ENCODE measurements at regions not wholly inside any gene's neighbourhood (a gene's known extent, or its start where the extent isn't known, plus 50 kb on each side); places are given as distances from the start of the nearest gene placed in this dataset.
"Not testable (repeated sequence)": the region's sequence is repeated elsewhere in the genome, so short reads cannot be mapped to it uniquely, and the experiment has no call there.

DNA sequence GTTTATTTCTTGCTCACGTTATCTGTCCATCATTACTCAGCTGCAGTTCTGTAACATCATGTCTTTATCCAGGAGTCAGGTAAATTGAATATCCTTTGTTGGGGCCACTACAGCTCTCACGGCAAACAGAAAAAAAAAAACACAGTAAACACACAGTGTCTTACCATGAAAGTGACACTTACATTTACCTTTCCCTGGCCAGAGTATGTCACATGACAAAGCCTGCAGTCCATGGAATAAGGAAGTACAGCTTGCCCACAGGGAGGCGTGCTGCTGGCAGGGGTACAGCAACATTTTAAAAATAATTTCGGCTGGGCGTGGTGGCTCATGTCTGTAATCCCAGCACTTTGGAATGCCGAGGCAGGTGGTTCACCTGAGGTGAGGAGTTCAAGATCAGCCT, 85.7 kb upstream of the HS3ST4 start:
- Histone ChIP-seq H3K27ac (ENCODE audit: low read length) (no peak overlapping the region), H3K4me3 (ENCODE audit: low read length) (no peak overlapping the region), H3K36me3 (ENCODE audit: control insufficient read depth, insufficient read depth, low read length) (no peaks in the 10 kb centered on the region), H3K9me3 (ENCODE audit: control insufficient read depth, insufficient read depth, low read length) (no peaks in the 10 kb centered on the region), H3K4me1 (ENCODE audit: control insufficient read depth, insufficient read depth, low read length) (no peaks in the 10 kb centered on the region), H3K27me3 (ENCODE audit: control insufficient read depth, insufficient read depth, low read length) (no peaks in the 10 kb centered on the region)
- intact Hi-C loops (cut with micrococcal nuclease): no loop called here
- WGBS (ENCODE audit: insufficient coverage): 80% methylated on average over 6 of the region's 6 CpGs
- Mint-ChIP-seq H3K4me1 (no peaks in the 10 kb centered on the region), H3K36me3 (no peaks in the 10 kb centered on the region), H3K9me3 (peaks cover 0 to 2% of the 10 kb centered on the region in 2 donors), H3K4me3 (no peak overlapping the region), H3K27ac (no peak overlapping the region), H3K27me3 (ENCODE audit: low read depth in 2 of 2) (peaks cover 0 to 5% of the 10 kb centered on the region in 2 donors)
- TF ChIP-seq, protein P1, sequence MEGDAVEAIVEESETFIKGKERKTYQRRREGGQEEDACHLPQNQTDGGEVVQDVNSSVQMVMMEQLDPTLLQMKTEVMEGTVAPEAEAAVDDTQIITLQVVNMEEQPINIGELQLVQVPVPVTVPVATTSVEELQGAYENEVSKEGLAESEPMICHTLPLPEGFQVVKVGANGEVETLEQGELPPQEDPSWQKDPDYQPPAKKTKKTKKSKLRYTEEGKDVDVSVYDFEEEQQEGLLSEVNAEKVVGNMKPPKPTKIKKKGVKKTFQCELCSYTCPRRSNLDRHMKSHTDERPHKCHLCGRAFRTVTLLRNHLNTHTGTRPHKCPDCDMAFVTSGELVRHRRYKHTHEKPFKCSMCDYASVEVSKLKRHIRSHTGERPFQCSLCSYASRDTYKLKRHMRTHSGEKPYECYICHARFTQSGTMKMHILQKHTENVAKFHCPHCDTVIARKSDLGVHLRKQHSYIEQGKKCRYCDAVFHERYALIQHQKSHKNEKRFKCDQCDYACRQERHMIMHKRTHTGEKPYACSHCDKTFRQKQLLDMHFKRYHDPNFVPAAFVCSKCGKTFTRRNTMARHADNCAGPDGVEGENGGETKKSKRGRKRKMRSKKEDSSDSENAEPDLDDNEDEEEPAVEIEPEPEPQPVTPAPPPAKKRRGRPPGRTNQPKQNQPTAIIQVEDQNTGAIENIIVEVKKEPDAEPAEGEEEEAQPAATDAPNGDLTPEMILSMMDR (IDR thresholded peaks at IDR 0.05): no peak
- ATAC-seq: no peak
- DNase-seq: no peak

GRCh38 chr16:25605381-25605780, 86.4 kb upstream of the HS3ST4 start:
- H3K36me3 ChIP-seq (ENCODE audit: control insufficient read depth, insufficient read depth, low read length): no peaks in the 10 kb centered on the region
- no peak overlapping the region for H3K4me3 ChIP-seq (ENCODE audit: low read length)
- Mint-ChIP-seq H3K4me3 (no peak overlapping the region), H3K36me3 (no peaks in the 10 kb centered on the region), H3K9me3 (peaks cover 0 to 2% of the 10 kb centered on the region in 2 donors), H3K4me1 (no peaks in the 10 kb centered on the region), H3K27me3 (ENCODE audit: low read depth in 2 of 2) (peaks cover 0 to 5% of the 10 kb centered on the region in 2 donors), H3K27ac (no peak overlapping the region)
- DNase-seq (no peak), ATAC-seq (no peak)
- no CpG with 5 or more reads among the region's 2 CpGs for WGBS (ENCODE audit: insufficient coverage)
- TF ChIP-seq, protein P1 (IDR thresholded peaks at IDR 0.05): no peak
- intact Hi-C loops (cut with micrococcal nuclease): no loop called here
- H3K27me3 ChIP-seq (ENCODE audit: control insufficient read depth, insufficient read depth, low read length): no peaks in the 10 kb centered on the region
- no peaks in the 10 kb centered on the region for H3K9me3 ChIP-seq (ENCODE audit: control insufficient read depth, insufficient read depth, low read length)
- no peaks in the 10 kb centered on the region for H3K4me1 ChIP-seq (ENCODE audit: control insufficient read depth, insufficient read depth, low read length)
- H3K27ac ChIP-seq (ENCODE audit: low read length): no peak overlapping the region

DNA sequence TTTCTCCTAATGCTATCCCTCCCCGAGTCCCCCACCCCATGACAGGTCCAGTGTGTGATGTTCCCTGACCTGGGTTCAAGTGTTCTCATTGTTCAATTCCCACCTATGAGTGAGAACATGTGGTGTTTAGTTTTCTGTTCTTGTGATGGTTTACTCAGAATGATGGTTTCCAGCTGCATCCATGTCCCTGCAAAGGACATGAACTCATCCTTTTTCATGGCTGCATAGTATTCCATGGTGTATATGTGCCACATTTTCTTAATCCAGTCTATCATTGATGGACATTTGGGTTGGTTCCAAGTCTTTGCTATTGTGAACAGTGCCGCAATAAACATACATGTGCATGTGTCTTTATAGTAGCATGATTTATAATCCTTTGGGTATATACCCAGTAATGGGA, 90.5 kb upstream of the HS3ST4 start:
- H3K9me3 Mint-ChIP-seq; H3K27me3 ChIP-seq (ENCODE audit: control insufficient read depth, insufficient read depth, low read length); H3K27ac Mint-ChIP-seq; ATAC-seq; H3K9me3 ChIP-seq (ENCODE audit: control insufficient read depth, insufficient read depth, low read length); intact Hi-C loops (cut with micrococcal nuclease); H3K27ac ChIP-seq (ENCODE audit: low read length); H3K4me3 ChIP-seq (ENCODE audit: low read length); H3K36me3 ChIP-seq (ENCODE audit: control insufficient read depth, insufficient read depth, low read length); H3K4me3 Mint-ChIP-seq; H3K4me1 ChIP-seq (ENCODE audit: control insufficient read depth, insufficient read depth, low read length); H3K36me3 Mint-ChIP-seq; H3K4me1 Mint-ChIP-seq; DNase-seq; H3K27me3 Mint-ChIP-seq (ENCODE audit: low read depth in 2 of 2): not testable (repeated sequence)
- 100% methylated on average over 1 of the region's 2 CpGs for WGBS (ENCODE audit: insufficient coverage)

GRCh38 chr16:25596194-25596593, 95.6 kb upstream of the HS3ST4 start:
- intact Hi-C loops (cut with micrococcal nuclease): no loop called here
- Histone ChIP-seq H3K4me1 (ENCODE audit: control insufficient read depth, insufficient read depth, low read length) (no peaks in the 10 kb centered on the region), H3K4me3 (ENCODE audit: low read length) (no peak overlapping the region), H3K27me3 (ENCODE audit: control insufficient read depth, insufficient read depth, low read length) (no peaks in the 10 kb centered on the region), H3K9me3 (ENCODE audit: control insufficient read depth, insufficient read depth, low read length) (no peaks in the 10 kb centered on the region), H3K27ac (ENCODE audit: low read length) (no peak overlapping the region), H3K36me3 (ENCODE audit: control insufficient read depth, insufficient read depth, low read length) (no peaks in the 10 kb centered on the region)
- Mint-ChIP-seq H3K36me3 (no peaks in the 10 kb centered on the region), H3K4me1 (no peaks in the 10 kb centered on the region), H3K27me3 (ENCODE audit: low read depth in 2 of 2) (no peaks in the 10 kb centered on the region), H3K27ac (no peak overlapping the region), H3K9me3 (peaks cover 0 to 2% of the 10 kb centered on the region in 2 donors), H3K4me3 (no peak overlapping the region)
- no peak for ATAC-seq
- DNase-seq: no peak
- TF ChIP-seq, protein P1 (IDR thresholded peaks at IDR 0.05): no peak
- 92% methylated on average over 2 of the region's 2 CpGs for WGBS (ENCODE audit: insufficient coverage)

Data from natural killer cell (primary cell).